ENCODE measurements at regions not wholly inside any gene's neighbourhood (a gene's known extent, or its start where the extent isn't known, plus 50 kb on each side); places are given as distances from the start of the nearest gene placed in this dataset.

- no peak for TF ChIP-seq POLR2AphosphoS5 (IDR thresholded peaks at IDR 0.05; ENCODE audit: low read depth, low read length)
- no peak for TF ChIP-seq REST (IDR thresholded peaks at IDR 0.05; ENCODE audit: insufficient read depth in 1 of 2, low read depth in 2 of 2, low read length in 2 of 2)
- TF ChIP-seq SIN3A (IDR thresholded peaks at IDR 0.05; ENCODE audit: borderline replicate concordance, insufficient read depth, low read length) = no peak
- no peak for TF ChIP-seq TAF1 (IDR thresholded peaks at IDR 0.05; ENCODE audit: borderline replicate concordance, insufficient read depth, low read length)
- TF ChIP-seq FOXP2 (optimal IDR thresholded peaks at IDR 0.05; ENCODE audit: borderline replicate concordance, extremely low read depth, extremely low read length, insufficient read depth) = no peak
Observed at GRCh38 chr10:43728425-43728824, 79.7 kb upstream of the ZNF32 start.

DNA sequence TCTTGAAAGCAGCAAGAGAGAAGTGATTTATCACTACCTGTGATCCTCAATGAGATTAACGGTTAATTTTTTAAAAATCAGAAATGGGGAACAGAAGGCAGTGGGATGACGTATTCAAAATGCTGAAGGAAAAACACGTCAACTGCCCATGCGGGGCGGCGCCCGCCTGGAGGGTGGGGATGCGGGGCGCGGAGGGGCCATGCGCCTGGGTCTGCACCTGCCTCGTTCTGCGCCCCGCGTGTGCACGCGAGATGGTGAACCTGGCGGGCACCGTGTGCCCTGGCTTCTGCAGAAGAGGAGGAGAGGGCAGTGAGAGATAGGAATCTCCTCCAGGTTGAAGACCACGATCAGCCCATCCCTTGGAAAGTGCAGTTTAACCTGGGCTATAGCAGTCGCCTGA is 79.3 kb upstream of the ZNF32 start:
- no peak for TF ChIP-seq REST (IDR thresholded peaks at IDR 0.05; ENCODE audit: insufficient read depth in 1 of 2, low read depth in 2 of 2, low read length in 2 of 2)
- no peak for TF ChIP-seq TAF1 (IDR thresholded peaks at IDR 0.05; ENCODE audit: borderline replicate concordance, insufficient read depth, low read length)
- TF ChIP-seq FOXP2 (optimal IDR thresholded peaks at IDR 0.05; ENCODE audit: borderline replicate concordance, extremely low read depth, extremely low read length, insufficient read depth) = no peak
- TF ChIP-seq POLR2AphosphoS5 (IDR thresholded peaks at IDR 0.05; ENCODE audit: low read depth, low read length) = no peak
- TF ChIP-seq SIN3A (IDR thresholded peaks at IDR 0.05; ENCODE audit: borderline replicate concordance, insufficient read depth, low read length) = no peak

DNA sequence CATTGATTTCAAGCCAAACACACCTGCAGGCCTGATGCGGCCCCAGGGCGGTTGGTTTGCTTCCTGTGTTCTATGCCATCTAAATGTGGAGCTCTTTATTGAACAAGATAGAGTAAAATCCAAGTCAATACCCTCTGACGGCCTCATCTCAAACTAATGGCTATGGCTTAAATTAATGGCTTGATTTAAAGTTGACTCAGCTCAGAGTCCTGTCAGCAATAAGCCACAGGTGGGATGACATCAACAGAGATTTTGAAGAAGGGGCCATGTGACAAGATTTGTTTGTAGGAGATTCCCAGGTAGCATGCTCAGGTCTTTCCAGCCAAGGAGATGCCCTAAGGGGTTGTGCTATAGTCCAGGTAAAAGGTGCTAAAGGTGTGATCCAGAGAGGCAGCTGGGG is 66.7 kb upstream of the ZNF32 start:
- TF ChIP-seq POLR2AphosphoS5 (IDR thresholded peaks at IDR 0.05; ENCODE audit: low read depth, low read length) = no peak
- no peak for TF ChIP-seq TAF1 (IDR thresholded peaks at IDR 0.05; ENCODE audit: borderline replicate concordance, insufficient read depth, low read length)
- TF ChIP-seq REST (IDR thresholded peaks at IDR 0.05; ENCODE audit: insufficient read depth in 1 of 2, low read depth in 2 of 2, low read length in 2 of 2) = no peak
- no peak for TF ChIP-seq SIN3A (IDR thresholded peaks at IDR 0.05; ENCODE audit: borderline replicate concordance, insufficient read depth, low read length)
- no peak for TF ChIP-seq FOXP2 (optimal IDR thresholded peaks at IDR 0.05; ENCODE audit: borderline replicate concordance, extremely low read depth, extremely low read length, insufficient read depth)

GRCh38 chr10:43712821-43713584 is 64.3 kb upstream of the ZNF32 start:
- TF ChIP-seq REST (IDR thresholded peaks at IDR 0.05; ENCODE audit: insufficient read depth in 1 of 2, low read depth in 2 of 2, low read length in 2 of 2) (no peak), SIN3A (IDR thresholded peaks at IDR 0.05; ENCODE audit: borderline replicate concordance, insufficient read depth, low read length) (no peak), TAF1 (IDR thresholded peaks at IDR 0.05; ENCODE audit: borderline replicate concordance, insufficient read depth, low read length) (no peak), FOXP2 (optimal IDR thresholded peaks at IDR 0.05; ENCODE audit: borderline replicate concordance, extremely low read depth, extremely low read length, insufficient read depth) (no peak), POLR2AphosphoS5 (IDR thresholded peaks at IDR 0.05; ENCODE audit: low read depth, low read length) (no peak)
